ENCODE measurements at regions not wholly inside any gene's neighbourhood (a gene's known extent, or its start where the extent isn't known, plus 50 kb on each side); places are given as distances from the start of the nearest gene placed in this dataset.

GRCh38 chr17:73901249-73901648 lies 257.0 kb upstream of the SDK2 start:
- peak overlapping the region; percentile 97 for H3K4me3 Mint-ChIP-seq
- H3K9me3 ChIP-seq (ENCODE audit: control insufficient read depth, insufficient read depth, low read length): no peaks in the 10 kb centered on the region
- ATAC-seq: no peak
- no peaks in the 10 kb centered on the region for H3K36me3 Mint-ChIP-seq
- peaks cover 4% of the 10 kb centered on the region for H3K27me3 ChIP-seq (ENCODE audit: control insufficient read depth, insufficient read depth, low read length)
- H3K9me3 Mint-ChIP-seq: no peaks in the 10 kb centered on the region
- peaks cover 17 to 30% of the 10 kb centered on the region in 2 donors for H3K4me1 Mint-ChIP-seq
- no peak overlapping the region for H3K4me3 ChIP-seq (ENCODE audit: low read length)
- H3K27ac Mint-ChIP-seq: peak overlapping the region; percentile 82 to 97
- H3K36me3 ChIP-seq (ENCODE audit: control insufficient read depth, insufficient read depth, low read length): no peaks in the 10 kb centered on the region
- TF ChIP-seq CTCF (IDR thresholded peaks at IDR 0.05): no peak
- no peak overlapping the region for H3K27ac ChIP-seq (ENCODE audit: low read length)
- peaks cover 19% of the 10 kb centered on the region for H3K4me1 ChIP-seq (ENCODE audit: control insufficient read depth, insufficient read depth, low read length)
- DNase-seq: no peak
- H3K27me3 Mint-ChIP-seq (ENCODE audit: low read depth in 2 of 2): peaks cover 7 to 12% of the 10 kb centered on the region in 2 donors
- WGBS (ENCODE audit: insufficient coverage): 70% methylated on average over 2 of the region's 2 CpGs
- intact Hi-C loops (cut with micrococcal nuclease): no loop called here

GRCh38 chr17:73901661-73902415 lies 257.6 kb upstream of the SDK2 start:
- Histone ChIP-seq H3K27ac (ENCODE audit: low read length) (peak overlapping the region; percentile 45), H3K4me1 (ENCODE audit: control insufficient read depth, insufficient read depth, low read length) (peaks cover 19% of the 10 kb centered on the region), H3K36me3 (ENCODE audit: control insufficient read depth, insufficient read depth, low read length) (no peaks in the 10 kb centered on the region), H3K9me3 (ENCODE audit: control insufficient read depth, insufficient read depth, low read length) (no peaks in the 10 kb centered on the region), H3K4me3 (ENCODE audit: low read length) (peak overlapping the region; percentile 28), H3K27me3 (ENCODE audit: control insufficient read depth, insufficient read depth, low read length) (peaks cover 5% of the 10 kb centered on the region)
- Mint-ChIP-seq H3K4me1 (peaks cover 17 to 29% of the 10 kb centered on the region in 2 donors), H3K4me3 (peak overlapping the region; percentile 97), H3K27me3 (ENCODE audit: low read depth in 2 of 2) (peaks cover 7 to 12% of the 10 kb centered on the region in 2 donors), H3K9me3 (no peaks in the 10 kb centered on the region), H3K27ac (peak overlapping the region; percentile 82 to 97), H3K36me3 (no peaks in the 10 kb centered on the region)
- DNase-seq (peak; percentile 22 to 39), ATAC-seq (peak; percentile 80 to 93 (median 91))
- TF ChIP-seq CTCF (IDR thresholded peaks at IDR 0.05): no peak
- WGBS (ENCODE audit: insufficient coverage): 2% methylated on average over 49 of the region's 49 CpGs
- intact Hi-C loops (cut with micrococcal nuclease): no loop called here

GRCh38 chr17:73902416-73903181 lies 258.4 kb upstream of the SDK2 start:
- Mint-ChIP-seq H3K27ac (peak overlapping the region; percentile 82 to 97), H3K9me3 (no peaks in the 10 kb centered on the region), H3K36me3 (no peaks in the 10 kb centered on the region), H3K27me3 (ENCODE audit: low read depth in 2 of 2) (peaks cover 4 to 12% of the 10 kb centered on the region in 2 donors), H3K4me1 (peaks cover 17 to 31% of the 10 kb centered on the region in 2 donors), H3K4me3 (peak overlapping the region; percentile 97)
- Histone ChIP-seq H3K27me3 (ENCODE audit: control insufficient read depth, insufficient read depth, low read length) (peaks cover 9% of the 10 kb centered on the region), H3K4me1 (ENCODE audit: control insufficient read depth, insufficient read depth, low read length) (peaks cover 19% of the 10 kb centered on the region), H3K9me3 (ENCODE audit: control insufficient read depth, insufficient read depth, low read length) (no peaks in the 10 kb centered on the region), H3K36me3 (ENCODE audit: control insufficient read depth, insufficient read depth, low read length) (no peaks in the 10 kb centered on the region), H3K27ac (ENCODE audit: low read length) (no peak overlapping the region), H3K4me3 (ENCODE audit: low read length) (peak overlapping the region; percentile 8)
- 42% methylated on average over 26 of the region's 26 CpGs for WGBS (ENCODE audit: insufficient coverage)
- peak in 1 of 2 donors; percentile 31 for DNase-seq
- no peak for ATAC-seq
- intact Hi-C loops (cut with micrococcal nuclease): no loop called here
- no peak for TF ChIP-seq CTCF (IDR thresholded peaks at IDR 0.05)
